Lung (tissue), 11 donors: ENCODE measurements at regions not wholly inside any gene's neighbourhood (a gene's known extent, or its start where the extent isn't known, plus 50 kb on each side); places are given as distances from the start of the nearest gene placed in this dataset.

Source experiments
- ATAC-seq: fragments of 200-7000 bp; cut with Tn5 transposase; one replicate; pipeline ENCODE4 v1.9.1; 2020; ENCODE audit warnings: moderate number of reproducible peaks; ENCODE audit not compliant: insufficient read depth, low FRiP score
- DNase-seq, 3 donors: peaks; one replicate each; pipeline ENCODE4 v3.0.0-alpha.2; 2013 to 2017
- H3K27ac ChIP-seq, 2 donors: one replicate each; pipeline ENCODE4 v1.5.1; 2013; ENCODE audit warnings: mild to moderate bottlenecking in 2 of 2, moderate library complexity in 2 of 2, control low read depth in 1 of 2, inconsistent platforms in 1 of 2, low read depth in 1 of 2, low read length in 1 of 2
- H3K27me3 ChIP-seq, 3 donors: one replicate each; pipeline ENCODE4 v1.5.1; 2013; ENCODE audit warnings: low read length in 2 of 3; ENCODE audit not compliant: control insufficient read depth in 3 of 3, insufficient read depth in 3 of 3
- H3K36me3 ChIP-seq, 4 donors: one replicate each; pipeline ENCODE4 v1.5.1; 2013; ENCODE audit warnings: low read length in 4 of 4, mild to moderate bottlenecking in 1 of 4, moderate library complexity in 1 of 4; ENCODE audit not compliant: control insufficient read depth in 4 of 4, insufficient read depth in 4 of 4
- H3K4me1 ChIP-seq, 5 donors: one replicate each; pipeline ENCODE4 v1.5.1; 2013; ENCODE audit warnings: low read length in 5 of 5, mild to moderate bottlenecking in 2 of 5, moderate library complexity in 1 of 5; ENCODE audit not compliant: control insufficient read depth in 5 of 5, insufficient read depth in 5 of 5
- H3K4me3 ChIP-seq: one replicate; pipeline ENCODE4 v1.5.1; 2013; ENCODE audit warnings: mild to moderate bottlenecking, control low read depth, moderate library complexity
- H3K9ac ChIP-seq, 2 donors: one replicate each; pipeline ENCODE4 v1.5.1; 2013; ENCODE audit warnings: low read length in 2 of 2, control low read depth in 1 of 2; ENCODE audit not compliant: insufficient read depth in 1 of 2
- H3K9me3 ChIP-seq, 4 donors: one replicate each; pipeline ENCODE4 v1.5.1; 2013; ENCODE audit warnings: low read length in 3 of 4, mild to moderate bottlenecking in 1 of 4, moderate library complexity in 1 of 4; ENCODE audit not compliant: control insufficient read depth in 4 of 4, insufficient read depth in 3 of 4
- WGBS, 2 donors: extraction: QIAGEN DNeasy Blood & Tissue Kit; methylation state at CpG; one replicate each; pipeline ENCODE4 v1.1.7; 2013; 5-methylcytosine and 5-hydroxymethylcytosine counted together
- TF ChIP-seq, protein P1 (sequence below): IDR thresholded peaks from 2 replicates; pipeline ENCODE4 v1.5.1; 2012; ENCODE audit warnings: mild to moderate bottlenecking; ENCODE audit errors: control extremely low read depth, extremely low read depth
- donor health status: control.
- donor health status: control.
- donor health status: Bipolar disorder and iron deficiency.
- donor health status: healthy.
- donor health status: DM: yes; HTN: yes; CAD: no.

DNA sequence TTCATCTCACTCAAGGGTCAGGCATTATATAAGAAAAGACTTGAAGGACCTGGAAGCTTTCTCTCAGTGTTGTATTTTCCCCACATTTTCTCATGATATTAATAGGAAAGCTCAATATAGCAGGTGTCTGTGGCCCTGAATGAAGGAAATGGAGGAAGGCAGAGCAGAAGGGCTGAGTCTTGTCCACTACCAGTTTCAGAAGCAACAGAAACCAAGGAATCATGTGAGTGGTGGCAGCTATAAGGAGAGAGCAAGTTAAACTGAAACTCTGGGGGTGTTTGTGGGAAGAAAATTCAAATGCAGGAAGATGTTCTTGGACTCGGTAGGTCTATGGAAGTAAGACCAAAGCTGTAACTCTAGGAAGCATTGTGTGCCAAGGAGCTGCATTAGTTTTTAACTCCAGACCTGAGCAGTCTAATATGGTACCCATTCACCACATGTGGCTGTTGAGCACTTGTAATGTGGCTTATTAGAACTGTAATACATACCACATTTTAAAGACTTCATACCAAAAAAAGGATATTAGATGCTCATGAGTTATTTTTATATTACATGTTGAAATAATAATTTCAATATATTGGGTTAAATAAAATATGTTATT lies 278.8 kb upstream of the GADL1 start:
- 84 to 87% methylated on average over 1 of the region's 1 CpG for WGBS, 2 donors
- DNase-seq (no peak), ATAC-seq (no peak)
- Histone ChIP-seq H3K9me3 (no peaks in the 10 kb centered on the region), H3K9ac (no peak overlapping the region), H3K4me3 (no peak overlapping the region), H3K27ac (no peak overlapping the region), H3K36me3 (no peaks in the 10 kb centered on the region), H3K27me3 (no peaks in the 10 kb centered on the region), H3K4me1 (peaks cover 0 to 4% (median 0%) of the 10 kb centered on the region in 5 donors)
- TF ChIP-seq, protein P1, sequence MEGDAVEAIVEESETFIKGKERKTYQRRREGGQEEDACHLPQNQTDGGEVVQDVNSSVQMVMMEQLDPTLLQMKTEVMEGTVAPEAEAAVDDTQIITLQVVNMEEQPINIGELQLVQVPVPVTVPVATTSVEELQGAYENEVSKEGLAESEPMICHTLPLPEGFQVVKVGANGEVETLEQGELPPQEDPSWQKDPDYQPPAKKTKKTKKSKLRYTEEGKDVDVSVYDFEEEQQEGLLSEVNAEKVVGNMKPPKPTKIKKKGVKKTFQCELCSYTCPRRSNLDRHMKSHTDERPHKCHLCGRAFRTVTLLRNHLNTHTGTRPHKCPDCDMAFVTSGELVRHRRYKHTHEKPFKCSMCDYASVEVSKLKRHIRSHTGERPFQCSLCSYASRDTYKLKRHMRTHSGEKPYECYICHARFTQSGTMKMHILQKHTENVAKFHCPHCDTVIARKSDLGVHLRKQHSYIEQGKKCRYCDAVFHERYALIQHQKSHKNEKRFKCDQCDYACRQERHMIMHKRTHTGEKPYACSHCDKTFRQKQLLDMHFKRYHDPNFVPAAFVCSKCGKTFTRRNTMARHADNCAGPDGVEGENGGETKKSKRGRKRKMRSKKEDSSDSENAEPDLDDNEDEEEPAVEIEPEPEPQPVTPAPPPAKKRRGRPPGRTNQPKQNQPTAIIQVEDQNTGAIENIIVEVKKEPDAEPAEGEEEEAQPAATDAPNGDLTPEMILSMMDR: no peak

DNA sequence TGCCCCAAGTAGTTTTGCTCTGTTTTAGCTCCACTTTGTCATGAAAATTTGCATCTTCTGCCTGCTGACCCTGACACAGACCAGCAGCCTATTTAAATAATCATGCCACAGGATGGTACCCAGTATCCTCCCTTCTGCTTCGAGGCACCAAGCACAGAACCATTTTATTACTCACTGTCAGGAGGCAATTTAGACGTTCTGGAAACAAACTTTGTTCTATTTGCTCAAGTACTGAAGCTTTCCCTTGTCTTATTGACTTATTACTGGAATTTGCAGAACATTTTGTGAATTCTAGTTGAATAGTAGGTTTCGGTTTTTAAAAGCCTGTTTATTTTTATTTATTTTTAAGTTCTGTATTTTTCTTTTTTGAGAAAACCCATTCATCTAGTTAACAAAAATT lies 279.6 kb upstream of the GADL1 start:
- no peak for DNase-seq
- no peaks in the 10 kb centered on the region for H3K9me3 ChIP-seq
- 50 to 89% methylated on average over 3 of the region's 3 CpGs for WGBS, 2 donors
- H3K36me3 ChIP-seq: no peaks in the 10 kb centered on the region
- H3K27ac ChIP-seq: no peak overlapping the region
- H3K4me3 ChIP-seq: no peak overlapping the region
- TF ChIP-seq, protein P1: no peak
- H3K27me3 ChIP-seq: no peaks in the 10 kb centered on the region
- no peak for ATAC-seq
- H3K9ac ChIP-seq: no peak overlapping the region
- H3K4me1 ChIP-seq: peaks cover 0 to 4% (median 0%) of the 10 kb centered on the region in 5 donors

DNA sequence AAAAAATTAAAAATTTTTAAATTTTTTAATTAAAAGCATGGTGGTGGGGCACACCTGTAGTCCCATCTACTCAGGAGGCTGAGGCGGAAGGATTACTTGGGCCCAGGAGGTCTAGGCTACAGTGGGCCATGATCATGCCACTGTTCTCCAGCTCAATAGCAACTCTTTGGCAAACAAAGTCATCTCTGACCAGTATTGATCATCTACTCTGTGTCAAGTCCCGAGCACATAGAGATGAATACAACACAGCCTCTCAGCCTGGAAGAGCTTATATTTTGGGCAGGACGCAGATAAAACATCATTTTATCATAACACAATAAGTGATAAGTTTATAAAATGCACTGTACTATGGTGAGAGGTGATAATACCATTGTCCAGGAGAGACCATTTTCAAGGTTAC lies 281.6 kb upstream of the GADL1 start:
- Histone ChIP-seq H3K4me1 (peaks cover 0 to 1% (median 0%) of the 10 kb centered on the region in 5 donors), H3K9me3 (no peaks in the 10 kb centered on the region), H3K27ac (no peak overlapping the region), H3K4me3 (no peak overlapping the region), H3K9ac (no peak overlapping the region), H3K36me3 (no peaks in the 10 kb centered on the region), H3K27me3 (no peaks in the 10 kb centered on the region)
- ATAC-seq (no peak), DNase-seq (no peak)
- TF ChIP-seq, protein P1: no peak
- WGBS, 2 donors: 97 to 99% methylated on average over 3 of the region's 3 CpGs

DNA sequence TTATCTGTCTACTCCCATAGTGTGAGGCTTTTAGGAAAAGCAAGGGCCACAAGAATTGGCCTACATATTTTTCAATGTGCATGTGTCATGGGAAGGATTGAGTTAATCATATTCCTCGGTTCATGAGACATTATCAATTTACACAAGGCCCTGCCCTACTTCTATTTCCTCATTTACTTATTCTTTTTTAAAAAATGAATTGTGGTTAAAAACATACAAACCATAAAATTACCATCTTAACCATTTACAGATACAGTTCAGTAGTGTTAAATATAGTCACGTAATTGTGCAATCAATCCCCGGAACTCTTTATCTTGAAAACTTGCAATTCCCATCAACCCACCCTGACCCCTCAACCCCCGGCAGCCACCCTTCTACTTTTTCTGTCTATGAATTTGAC lies 284.0 kb upstream of the GADL1 start:
- ATAC-seq (no peak), DNase-seq (no peak)
- Histone ChIP-seq H3K9ac (no peak overlapping the region), H3K4me1 (no peaks in the 10 kb centered on the region), H3K9me3 (no peaks in the 10 kb centered on the region), H3K36me3 (no peaks in the 10 kb centered on the region), H3K4me3 (no peak overlapping the region), H3K27me3 (no peaks in the 10 kb centered on the region), H3K27ac (no peak overlapping the region)
- TF ChIP-seq, protein P1: no peak
- 26 to 37% methylated on average over 4 of the region's 4 CpGs for WGBS, 2 donors
